Right lobe of liver (tissue), 4 donors: ENCODE measurements at regions not wholly inside any gene's neighbourhood (a gene's known extent, or its start where the extent isn't known, plus 50 kb on each side); places are given as distances from the start of the nearest gene placed in this dataset.

Experiments used
- POLR2A ChIP-seq: fragments of 450-650 bp; IDR thresholded peaks from one replicate; pipeline ENCODE4 v1.6.1; 2017; ENCODE audit warnings: antibody characterized with exemption, mild to moderate bottlenecking
- TF ChIP-seq, protein P1 (sequence below), 4 donors: fragments of 200-600 bp in 3 of 4; fragments of 450-650 bp in 1 of 4; IDR thresholded peaks; one replicate each; pipeline versions ENCODE4 v1.5.1 to v1.8.0; 2016 to 2022; ENCODE audit warnings: antibody characterized with exemption in 4 of 4, mild to moderate bottlenecking in 2 of 4
- donor health status: DM: no; HTN: no; CAD: no.
- donor health status: DM: no; HTN: no; CAD: no.
- donor health status: DM: no; HTN: yes; CAD: no.

- TF ChIP-seq, protein P1, sequence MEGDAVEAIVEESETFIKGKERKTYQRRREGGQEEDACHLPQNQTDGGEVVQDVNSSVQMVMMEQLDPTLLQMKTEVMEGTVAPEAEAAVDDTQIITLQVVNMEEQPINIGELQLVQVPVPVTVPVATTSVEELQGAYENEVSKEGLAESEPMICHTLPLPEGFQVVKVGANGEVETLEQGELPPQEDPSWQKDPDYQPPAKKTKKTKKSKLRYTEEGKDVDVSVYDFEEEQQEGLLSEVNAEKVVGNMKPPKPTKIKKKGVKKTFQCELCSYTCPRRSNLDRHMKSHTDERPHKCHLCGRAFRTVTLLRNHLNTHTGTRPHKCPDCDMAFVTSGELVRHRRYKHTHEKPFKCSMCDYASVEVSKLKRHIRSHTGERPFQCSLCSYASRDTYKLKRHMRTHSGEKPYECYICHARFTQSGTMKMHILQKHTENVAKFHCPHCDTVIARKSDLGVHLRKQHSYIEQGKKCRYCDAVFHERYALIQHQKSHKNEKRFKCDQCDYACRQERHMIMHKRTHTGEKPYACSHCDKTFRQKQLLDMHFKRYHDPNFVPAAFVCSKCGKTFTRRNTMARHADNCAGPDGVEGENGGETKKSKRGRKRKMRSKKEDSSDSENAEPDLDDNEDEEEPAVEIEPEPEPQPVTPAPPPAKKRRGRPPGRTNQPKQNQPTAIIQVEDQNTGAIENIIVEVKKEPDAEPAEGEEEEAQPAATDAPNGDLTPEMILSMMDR (IDR thresholded peaks at IDR 0.05): no peak
- TF ChIP-seq POLR2A: no peak
These were observed 142.2 kb upstream of the CDH6 start for GRCh38 chr5:31051316-31051715.
